ENCODE measurements at regions not wholly inside any gene's neighbourhood (a gene's known extent, or its start where the extent isn't known, plus 50 kb on each side); places are given as distances from the start of the nearest gene placed in this dataset.

GRCh38 chr16:6603780-6604325 is 728.8 kb upstream of the RBFOX1 start:
- H3K36me3 ChIP-seq (ENCODE audit: control insufficient read depth in 2 of 2, insufficient read depth in 1 of 2, low read length in 2 of 2): no peaks in the 10 kb centered on the region
- H3K27ac ChIP-seq (ENCODE audit: extremely low read depth, low read depth, low read length): no peak overlapping the region
- no peak overlapping the region for H3K4me3 ChIP-seq (ENCODE audit: low read depth, low read length)
- TF ChIP-seq ZBTB44 (tag by site-specific recombination; IDR thresholded peaks at IDR 0.05) (no peak), ZNF354C (tag by site-specific recombination; IDR thresholded peaks at IDR 0.05; ENCODE audit: borderline replicate concordance, low read depth) (no peak), ZBTB8A (tag by site-specific recombination; IDR thresholded peaks at IDR 0.05) (no peak), ZNF792 (tag by site-specific recombination; IDR thresholded peaks at IDR 0.05) (no peak), ZNF292 (tag by site-specific recombination; IDR thresholded peaks at IDR 0.05; ENCODE audit: borderline replicate concordance, low read depth) (no peak), ZNF660 (tag by site-specific recombination; IDR thresholded peaks at IDR 0.05) (no peak), ZNF391 (tag by site-specific recombination; IDR thresholded peaks at IDR 0.05; ENCODE audit: borderline replicate concordance, low read depth) (no peak), ZBTB20 (tag by site-specific recombination; IDR thresholded peaks at IDR 0.05) (no peak), ZIC2 (tag by site-specific recombination; IDR thresholded peaks at IDR 0.05) (no peak), ZNF202 (tag by site-specific recombination; IDR thresholded peaks at IDR 0.05; ENCODE audit: borderline replicate concordance) (no peak), ZNF610 (tag by site-specific recombination; IDR thresholded peaks at IDR 0.05; ENCODE audit: borderline replicate concordance) (no peak), ZNF654 (tag by site-specific recombination; IDR thresholded peaks at IDR 0.05; ENCODE audit: low read depth) (no peak), PRDM2 (tag by site-specific recombination; IDR thresholded peaks at IDR 0.05; ENCODE audit: borderline replicate concordance) (no peak), ZNF544 (tag by site-specific recombination; IDR thresholded peaks at IDR 0.05) (no peak)
- H3K9me3 ChIP-seq (ENCODE audit: control insufficient read depth, insufficient read depth, low read depth, low read length): no peaks in the 10 kb centered on the region
- no peaks in the 10 kb centered on the region for H3K4me1 ChIP-seq (ENCODE audit: control insufficient read depth, insufficient read depth, low read length)
- ChIA-PET POLR2A (no interaction called here), CTCF (no interaction called here)

GRCh38 chr16:6602405-6602804 is 730.2 kb upstream of the RBFOX1 start:
- Histone ChIP-seq H3K4me3 (ENCODE audit: low read depth, low read length) (no peak overlapping the region), H3K36me3 (ENCODE audit: control insufficient read depth in 2 of 2, insufficient read depth in 1 of 2, low read length in 2 of 2) (no peaks in the 10 kb centered on the region), H3K27ac (ENCODE audit: extremely low read depth, low read depth, low read length) (no peak overlapping the region), H3K9me3 (ENCODE audit: control insufficient read depth, insufficient read depth, low read depth, low read length) (no peaks in the 10 kb centered on the region), H3K4me1 (ENCODE audit: control insufficient read depth, insufficient read depth, low read length) (no peaks in the 10 kb centered on the region)
- ChIA-PET CTCF (interaction anchor here (0.6 to 1.3 kb wide), 2 partner anchors 10 to 666 kb away, joined by 3 read pairs; no protein-coding TSS in a partner anchor), POLR2A (no interaction called here)
- TF ChIP-seq ZBTB10 (tag by site-specific recombination; IDR thresholded peaks at IDR 0.05) (no peak), ZNF19 (tag by site-specific recombination; IDR thresholded peaks at IDR 0.05; ENCODE audit: low read depth) (no peak), KLF16 (tag by site-specific recombination; IDR thresholded peaks at IDR 0.05) (no peak), ZNF791 (tag by site-specific recombination; IDR thresholded peaks at IDR 0.05) (no peak)

Measured in HEK293 (cell line).